ENCODE measurements at regions not wholly inside any gene's neighbourhood (a gene's known extent, or its start where the extent isn't known, plus 50 kb on each side); places are given as distances from the start of the nearest gene placed in this dataset.

DNA sequence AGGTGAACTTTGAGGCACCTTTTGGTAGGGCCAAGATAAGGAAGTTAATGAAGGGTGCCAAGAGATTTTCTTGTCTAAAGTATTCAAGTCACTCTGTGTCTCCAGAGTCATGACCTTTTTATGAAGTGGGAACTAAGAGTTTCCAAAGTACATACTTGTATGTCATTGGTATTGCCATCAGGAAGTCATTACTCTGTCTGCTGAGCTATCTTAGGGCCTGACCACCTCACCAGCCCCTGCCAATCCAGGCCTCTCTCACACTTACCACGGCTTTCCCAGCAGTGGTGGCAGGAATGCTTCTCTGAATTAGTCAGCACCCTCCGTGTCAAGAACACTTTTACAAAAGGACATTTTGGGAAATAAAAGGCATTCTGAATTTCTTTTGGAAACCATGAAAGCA lies 192.8 kb upstream of the MTNR1B start:
- TF ChIP-seq, protein P1, sequence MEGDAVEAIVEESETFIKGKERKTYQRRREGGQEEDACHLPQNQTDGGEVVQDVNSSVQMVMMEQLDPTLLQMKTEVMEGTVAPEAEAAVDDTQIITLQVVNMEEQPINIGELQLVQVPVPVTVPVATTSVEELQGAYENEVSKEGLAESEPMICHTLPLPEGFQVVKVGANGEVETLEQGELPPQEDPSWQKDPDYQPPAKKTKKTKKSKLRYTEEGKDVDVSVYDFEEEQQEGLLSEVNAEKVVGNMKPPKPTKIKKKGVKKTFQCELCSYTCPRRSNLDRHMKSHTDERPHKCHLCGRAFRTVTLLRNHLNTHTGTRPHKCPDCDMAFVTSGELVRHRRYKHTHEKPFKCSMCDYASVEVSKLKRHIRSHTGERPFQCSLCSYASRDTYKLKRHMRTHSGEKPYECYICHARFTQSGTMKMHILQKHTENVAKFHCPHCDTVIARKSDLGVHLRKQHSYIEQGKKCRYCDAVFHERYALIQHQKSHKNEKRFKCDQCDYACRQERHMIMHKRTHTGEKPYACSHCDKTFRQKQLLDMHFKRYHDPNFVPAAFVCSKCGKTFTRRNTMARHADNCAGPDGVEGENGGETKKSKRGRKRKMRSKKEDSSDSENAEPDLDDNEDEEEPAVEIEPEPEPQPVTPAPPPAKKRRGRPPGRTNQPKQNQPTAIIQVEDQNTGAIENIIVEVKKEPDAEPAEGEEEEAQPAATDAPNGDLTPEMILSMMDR (IDR thresholded peaks at IDR 0.05; ENCODE audit: insufficient read depth, low read depth, low read length): no peak
- no peak for DNase-seq (ENCODE audit: low read depth)
- H3K4me3 ChIP-seq (ENCODE audit: low read depth, low read length): no peak overlapping the region

GRCh38 chr11:92779746-92780145 lies 189.7 kb upstream of the MTNR1B start:
- no peak for DNase-seq (ENCODE audit: low read depth)
- no peak overlapping the region for H3K4me3 ChIP-seq (ENCODE audit: low read depth, low read length)
- TF ChIP-seq, protein P1 (IDR thresholded peaks at IDR 0.05; ENCODE audit: insufficient read depth, low read depth, low read length): no peak

- TF ChIP-seq, protein P1 (IDR thresholded peaks at IDR 0.05; ENCODE audit: insufficient read depth, low read depth, low read length): no peak
- no peak overlapping the region for H3K4me3 ChIP-seq (ENCODE audit: low read depth, low read length)
- DNase-seq (ENCODE audit: low read depth): no peak
Measured at GRCh38 chr11:92781151-92781550, 188.3 kb upstream of the MTNR1B start.

DNA sequence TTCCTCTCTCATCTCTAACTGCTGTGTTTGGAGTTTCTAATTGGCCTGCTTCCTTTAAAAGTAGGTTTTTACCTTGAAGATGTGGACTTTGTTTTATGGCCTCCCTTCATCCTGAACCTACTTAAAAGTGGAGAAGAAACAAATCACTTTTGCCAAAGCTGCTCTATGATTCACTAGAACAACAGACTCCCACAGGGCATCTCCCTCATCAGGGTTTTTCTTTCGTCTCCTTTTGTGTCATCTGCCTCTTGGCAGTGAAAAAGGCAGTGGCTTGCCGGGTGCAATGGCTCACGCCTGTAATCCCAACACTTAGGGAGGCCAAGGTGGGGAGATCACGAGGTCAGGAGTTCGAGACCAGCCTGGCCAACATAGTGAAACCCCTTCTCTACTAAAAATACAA lies 186.6 kb upstream of the MTNR1B start:
- H3K4me3 ChIP-seq (ENCODE audit: low read depth, low read length): no peak overlapping the region
- DNase-seq (ENCODE audit: low read depth): no peak
- TF ChIP-seq, protein P1 (IDR thresholded peaks at IDR 0.05; ENCODE audit: insufficient read depth, low read depth, low read length): no peak

DNA sequence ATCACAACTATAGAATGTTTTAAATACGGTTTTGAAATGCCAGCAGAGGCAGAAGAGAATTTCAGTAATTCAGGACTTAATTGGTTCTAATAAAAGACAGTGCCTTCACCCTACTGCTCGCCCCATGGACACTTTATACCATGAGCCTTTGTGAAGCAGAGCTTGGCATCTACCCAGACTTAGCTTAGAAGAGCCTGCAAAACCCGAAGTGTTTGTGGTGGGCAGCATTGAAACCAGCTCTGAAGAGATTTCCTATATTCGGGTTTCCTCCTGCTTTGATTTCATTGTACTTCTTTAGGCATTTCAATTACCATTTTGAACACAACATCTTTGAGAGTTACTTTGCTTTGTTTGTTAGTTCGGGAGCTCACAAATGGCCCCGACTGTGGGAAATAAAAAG lies 185.1 kb upstream of the MTNR1B start:
- no peak overlapping the region for H3K4me3 ChIP-seq (ENCODE audit: low read depth, low read length)
- TF ChIP-seq, protein P1 (IDR thresholded peaks at IDR 0.05; ENCODE audit: insufficient read depth, low read depth, low read length): no peak
- no peak for DNase-seq (ENCODE audit: low read depth)

DNA sequence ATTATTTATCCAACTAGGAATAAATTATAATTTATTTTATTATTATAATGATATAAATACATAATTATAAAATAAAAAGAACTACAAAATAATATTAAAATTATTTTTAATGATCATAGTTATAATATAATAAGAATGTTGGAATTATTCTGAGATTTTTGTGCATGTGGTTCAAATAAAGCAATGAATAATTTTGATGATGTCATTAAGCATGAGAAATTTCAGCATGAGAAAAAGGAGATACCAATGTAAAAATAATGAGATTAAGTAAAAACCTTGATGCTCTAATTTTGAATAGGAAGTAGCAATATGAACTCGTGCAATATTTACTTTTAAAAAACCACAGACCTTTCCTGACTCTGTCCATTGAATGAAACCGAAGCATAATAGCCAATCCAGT lies 181.8 kb upstream of the MTNR1B start:
- TF ChIP-seq, protein P1 (IDR thresholded peaks at IDR 0.05; ENCODE audit: insufficient read depth, low read depth, low read length): no peak
- H3K4me3 ChIP-seq (ENCODE audit: low read depth, low read length): no peak overlapping the region
- DNase-seq (ENCODE audit: low read depth): no peak

GRCh38 chr11:92789761-92790160 lies 179.7 kb upstream of the MTNR1B start:
- no peak overlapping the region for H3K4me3 ChIP-seq (ENCODE audit: low read depth, low read length)
- TF ChIP-seq, protein P1 (IDR thresholded peaks at IDR 0.05; ENCODE audit: insufficient read depth, low read depth, low read length): no peak
- no peak for DNase-seq (ENCODE audit: low read depth)

All from fibroblast of villous mesenchyme (primary cell).